ENCODE measurements at regions not wholly inside any gene's neighbourhood (a gene's known extent, or its start where the extent isn't known, plus 50 kb on each side); places are given as distances from the start of the nearest gene placed in this dataset.
"Not testable (repeated sequence)": the region's sequence is repeated elsewhere in the genome, so short reads cannot be mapped to it uniquely, and the experiment has no call there.

DNA sequence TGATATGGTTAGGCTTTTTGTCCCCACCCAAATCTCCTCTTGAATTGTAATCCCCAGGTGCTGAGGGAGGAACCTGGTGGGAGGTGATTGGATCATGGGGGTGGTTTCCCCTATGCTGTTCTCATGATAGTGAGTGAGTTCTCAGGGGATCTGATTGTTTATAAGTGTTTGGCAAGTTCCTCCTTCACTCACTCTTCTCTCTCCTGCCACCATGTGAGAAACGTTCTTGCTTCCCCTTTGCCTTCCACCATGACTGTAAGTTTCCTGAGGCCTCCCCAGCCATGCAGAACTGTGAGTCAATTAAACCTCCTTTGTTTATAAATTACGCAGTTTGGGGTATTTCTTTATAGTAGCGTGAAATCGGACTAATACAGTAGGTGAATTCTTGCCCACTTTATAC, 182.5 kb downstream of the RNF144A start:
- no CpG with 5 or more reads among the region's 4 CpGs for WGBS, 2 donors (ENCODE audit: extremely low coverage in 2 of 2, insufficient read length in 2 of 2, insufficient replicate concordance in 1 of 2)

DNA sequence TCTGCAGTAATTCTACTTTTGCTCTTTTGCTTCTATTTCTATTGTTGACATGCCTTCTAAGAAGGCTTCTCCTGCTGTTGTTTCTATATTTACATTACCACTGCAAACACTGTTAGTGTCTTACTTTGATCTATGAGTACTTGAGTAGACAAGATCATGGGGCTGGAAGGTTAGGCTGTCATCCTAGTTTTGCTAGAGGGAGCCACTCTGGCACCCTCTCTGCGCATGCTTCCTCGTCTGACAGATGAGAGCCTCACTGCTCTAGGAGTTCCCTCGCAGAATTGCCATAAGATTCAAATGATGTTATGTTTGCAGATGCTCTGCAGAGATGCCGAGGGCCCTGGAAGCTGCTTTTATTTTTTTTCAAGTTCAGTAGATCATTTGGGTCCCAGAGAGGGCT, 185.6 kb downstream of the RNF144A start:
- peaks cover 0 to 2% of the 10 kb centered on the region in 2 donors for H3K9me3 ChIP-seq (replicated peaks in 1 of 2; ENCODE audit: control insufficient read depth in 2 of 2, insufficient read depth in 1 of 2, low read depth in 1 of 2, low read length in 2 of 2)
- whole genome bisulfite sequencing, 2 donors (ENCODE audit: extremely low coverage in 2 of 2, insufficient read length in 2 of 2, insufficient replicate concordance in 1 of 2), result no CpG with 5 or more reads among the region's 4 CpGs
- H2BK15ac ChIP-seq (ENCODE audit: low read length), result no peak overlapping the region
- no peak overlapping the region for H2AFZ ChIP-seq (ENCODE audit: low read length)
- H3K23ac ChIP-seq (ENCODE audit: low read depth, low read length, poor library complexity), result no peak overlapping the region
- H2BK12ac ChIP-seq (ENCODE audit: low read length), result no peak overlapping the region
- peaks cover 0 to 5% of the 10 kb centered on the region in 2 donors for H3K4me1 ChIP-seq (ENCODE audit: control insufficient read depth in 2 of 2, insufficient read depth in 1 of 2, low read depth in 1 of 2, low read length in 2 of 2)
- no peaks in the 10 kb centered on the region for H3K36me3 ChIP-seq (replicated peaks in 1 of 2; ENCODE audit: control insufficient read depth in 2 of 2, insufficient read depth in 2 of 2, low read length in 2 of 2)
- no peak overlapping the region for H2AK5ac ChIP-seq (ENCODE audit: low read depth, low read length)
- H2BK5ac ChIP-seq (ENCODE audit: low read length), result no peak overlapping the region
- no peak overlapping the region for H3K4me3 ChIP-seq (ENCODE audit: low read length in 2 of 2)
- no peak for DNase-seq (ENCODE audit: low spot score)
- H4K91ac ChIP-seq (ENCODE audit: low read depth, low read length, poor library complexity), result no peak overlapping the region
- H4K8ac ChIP-seq (ENCODE audit: low read depth, low read length), result no peak overlapping the region
- H3K79me1 ChIP-seq (ENCODE audit: low read depth, low read length), result no peaks in the 10 kb centered on the region
- H2BK120ac ChIP-seq (ENCODE audit: low read depth, low read length), result no peak overlapping the region
- no peak overlapping the region for H3K18ac ChIP-seq (ENCODE audit: low read length)
- no peak overlapping the region for H3K4ac ChIP-seq (ENCODE audit: low read length)
- no peak overlapping the region for H3K27ac ChIP-seq (replicated peaks; ENCODE audit: low read length)
- no peak overlapping the region for H3K9ac ChIP-seq (ENCODE audit: low read depth, low read length, poor library complexity)
- H3K4me2 ChIP-seq (ENCODE audit: insufficient read depth, low read length, poor library complexity, severe bottlenecking), result no peak overlapping the region
- no peaks in the 10 kb centered on the region for H3K27me3 ChIP-seq (ENCODE audit: control insufficient read depth in 3 of 3, insufficient read depth in 3 of 3, low read depth in 1 of 3, low read length in 3 of 3)
- H3K14ac ChIP-seq (ENCODE audit: low read length), result no peak overlapping the region

More for the DNA sequence above, 182.5 kb downstream of the RNF144A start:
- H2BK12ac ChIP-seq (ENCODE audit: low read length); H3K9me3 ChIP-seq (replicated peaks in 1 of 2; ENCODE audit: control insufficient read depth in 2 of 2, insufficient read depth in 1 of 2, low read depth in 1 of 2, low read length in 2 of 2); H3K27ac ChIP-seq (replicated peaks; ENCODE audit: low read length); H3K4me2 ChIP-seq (ENCODE audit: insufficient read depth, low read length, poor library complexity, severe bottlenecking); H2BK5ac ChIP-seq (ENCODE audit: low read length); H2BK15ac ChIP-seq (ENCODE audit: low read length); H3K18ac ChIP-seq (ENCODE audit: low read length); H3K4me1 ChIP-seq (ENCODE audit: control insufficient read depth in 2 of 2, insufficient read depth in 1 of 2, low read depth in 1 of 2, low read length in 2 of 2); H3K9ac ChIP-seq (ENCODE audit: low read depth, low read length, poor library complexity); H3K23ac ChIP-seq (ENCODE audit: low read depth, low read length, poor library complexity); H2BK120ac ChIP-seq (ENCODE audit: low read depth, low read length); H3K36me3 ChIP-seq (replicated peaks in 1 of 2; ENCODE audit: control insufficient read depth in 2 of 2, insufficient read depth in 2 of 2, low read length in 2 of 2); H2AK5ac ChIP-seq (ENCODE audit: low read depth, low read length); H3K4ac ChIP-seq (ENCODE audit: low read length); H2AFZ ChIP-seq (ENCODE audit: low read length); H3K27me3 ChIP-seq (ENCODE audit: control insufficient read depth in 3 of 3, insufficient read depth in 3 of 3, low read depth in 1 of 3, low read length in 3 of 3); H3K79me1 ChIP-seq (ENCODE audit: low read depth, low read length); DNase-seq (ENCODE audit: low spot score); H3K14ac ChIP-seq (ENCODE audit: low read length); H3K4me3 ChIP-seq (ENCODE audit: low read length in 2 of 2); H4K8ac ChIP-seq (ENCODE audit: low read depth, low read length); H4K91ac ChIP-seq (ENCODE audit: low read depth, low read length, poor library complexity): not testable (repeated sequence)

- no CpG with 5 or more reads among the region's 13 CpGs for WGBS, 2 donors (ENCODE audit: extremely low coverage in 2 of 2, insufficient read length in 2 of 2, insufficient replicate concordance in 1 of 2)
- H2BK5ac ChIP-seq (ENCODE audit: low read length), result no peak overlapping the region
Measured at GRCh38 chr2:7108792-7109532, 191.8 kb downstream of the RNF144A start.

DNA sequence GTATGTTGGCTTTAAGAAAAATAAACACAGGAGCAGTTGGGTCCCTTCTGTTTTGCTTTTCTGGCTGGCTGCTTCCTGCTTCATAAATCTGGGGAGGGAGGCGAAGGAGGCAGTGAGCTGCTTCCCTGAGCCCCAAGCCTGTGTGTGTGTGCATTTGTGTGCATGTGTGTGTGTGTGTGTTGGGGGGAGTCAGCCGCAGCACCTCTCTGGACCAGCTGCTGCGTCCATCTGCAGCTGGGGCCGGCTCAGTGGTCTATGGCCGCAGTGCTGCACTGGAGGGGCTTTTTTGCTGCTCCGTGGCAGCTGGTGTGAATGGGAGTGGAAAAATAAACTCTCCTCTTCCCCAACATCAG, 192.3 kb downstream of the RNF144A start:
- no peak overlapping the region for H4K91ac ChIP-seq (ENCODE audit: low read depth, low read length, poor library complexity)
- H2BK12ac ChIP-seq (ENCODE audit: low read length), result no peak overlapping the region
- H3K9me3 ChIP-seq (replicated peaks in 1 of 2; ENCODE audit: control insufficient read depth in 2 of 2, insufficient read depth in 1 of 2, low read depth in 1 of 2, low read length in 2 of 2), result peaks cover 4% of the 10 kb centered on the region in 2 donors
- no peak for DNase-seq (ENCODE audit: low spot score)
- H2BK120ac ChIP-seq (ENCODE audit: low read depth, low read length), result no peak overlapping the region
- no peak overlapping the region for H2BK5ac ChIP-seq (ENCODE audit: low read length)
- H3K79me1 ChIP-seq (ENCODE audit: low read depth, low read length), result no peaks in the 10 kb centered on the region
- H4K8ac ChIP-seq (ENCODE audit: low read depth, low read length), result no peak overlapping the region
- no peak overlapping the region for H2AK5ac ChIP-seq (ENCODE audit: low read depth, low read length)
- WGBS, 2 donors (ENCODE audit: extremely low coverage in 2 of 2, insufficient read length in 2 of 2, insufficient replicate concordance in 1 of 2), result no CpG with 5 or more reads among the region's 6 CpGs
- no peak overlapping the region for H3K23ac ChIP-seq (ENCODE audit: low read depth, low read length, poor library complexity)
- H3K4me1 ChIP-seq (ENCODE audit: control insufficient read depth in 2 of 2, insufficient read depth in 1 of 2, low read depth in 1 of 2, low read length in 2 of 2), result peaks cover 3 to 4% of the 10 kb centered on the region in 2 donors
- H3K9ac ChIP-seq (ENCODE audit: low read depth, low read length, poor library complexity), result no peak overlapping the region
- no peak overlapping the region for H3K4me2 ChIP-seq (ENCODE audit: insufficient read depth, low read length, poor library complexity, severe bottlenecking)
- peak overlapping the region; percentile 1 for H3K18ac ChIP-seq (ENCODE audit: low read length)
- no peak overlapping the region for H3K4me3 ChIP-seq (ENCODE audit: low read length in 2 of 2)
- H2AFZ ChIP-seq (ENCODE audit: low read length), result no peak overlapping the region
- H2BK15ac ChIP-seq (ENCODE audit: low read length), result no peak overlapping the region
- no peak overlapping the region for H3K14ac ChIP-seq (ENCODE audit: low read length)
- H3K27ac ChIP-seq (replicated peaks; ENCODE audit: low read length), result no peak overlapping the region
- no peaks in the 10 kb centered on the region for H3K36me3 ChIP-seq (replicated peaks in 1 of 2; ENCODE audit: control insufficient read depth in 2 of 2, insufficient read depth in 2 of 2, low read length in 2 of 2)
- H3K27me3 ChIP-seq (ENCODE audit: control insufficient read depth in 3 of 3, insufficient read depth in 3 of 3, low read depth in 1 of 3, low read length in 3 of 3), result no peaks in the 10 kb centered on the region
- H3K4ac ChIP-seq (ENCODE audit: low read length), result no peak overlapping the region

More at GRCh38 chr2:7108792-7109532, 191.8 kb downstream of the RNF144A start:
- peaks cover 3 to 4% of the 10 kb centered on the region in 2 donors for H3K9me3 ChIP-seq (replicated peaks in 1 of 2; ENCODE audit: control insufficient read depth in 2 of 2, insufficient read depth in 1 of 2, low read depth in 1 of 2, low read length in 2 of 2)
- no peaks in the 10 kb centered on the region for H3K36me3 ChIP-seq (replicated peaks in 1 of 2; ENCODE audit: control insufficient read depth in 2 of 2, insufficient read depth in 2 of 2, low read length in 2 of 2)
- no peak overlapping the region for H2AFZ ChIP-seq (ENCODE audit: low read length)
- H3K4me3 ChIP-seq (ENCODE audit: low read length in 2 of 2), result no peak overlapping the region
- H3K27ac ChIP-seq (replicated peaks; ENCODE audit: low read length), result no peak overlapping the region
- H4K91ac ChIP-seq (ENCODE audit: low read depth, low read length, poor library complexity), result no peak overlapping the region
- H3K4ac ChIP-seq (ENCODE audit: low read length), result no peak overlapping the region
- no peak for DNase-seq (ENCODE audit: low spot score)
- no peak overlapping the region for H2BK15ac ChIP-seq (ENCODE audit: low read length)
- H3K27me3 ChIP-seq (ENCODE audit: control insufficient read depth in 3 of 3, insufficient read depth in 3 of 3, low read depth in 1 of 3, low read length in 3 of 3), result no peaks in the 10 kb centered on the region
- no peak overlapping the region for H3K23ac ChIP-seq (ENCODE audit: low read depth, low read length, poor library complexity)
- H4K8ac ChIP-seq (ENCODE audit: low read depth, low read length), result no peak overlapping the region
- H2AK5ac ChIP-seq (ENCODE audit: low read depth, low read length), result no peak overlapping the region
- H2BK120ac ChIP-seq (ENCODE audit: low read depth, low read length), result no peak overlapping the region
- H3K9ac ChIP-seq (ENCODE audit: low read depth, low read length, poor library complexity), result no peak overlapping the region
- no peaks in the 10 kb centered on the region for H3K79me1 ChIP-seq (ENCODE audit: low read depth, low read length)
- peaks cover 4 to 6% of the 10 kb centered on the region in 2 donors for H3K4me1 ChIP-seq (ENCODE audit: control insufficient read depth in 2 of 2, insufficient read depth in 1 of 2, low read depth in 1 of 2, low read length in 2 of 2)
- H3K14ac ChIP-seq (ENCODE audit: low read length), result no peak overlapping the region
- H2BK12ac ChIP-seq (ENCODE audit: low read length), result no peak overlapping the region
- no peak overlapping the region for H3K4me2 ChIP-seq (ENCODE audit: insufficient read depth, low read length, poor library complexity, severe bottlenecking)
- no peak overlapping the region for H3K18ac ChIP-seq (ENCODE audit: low read length)

Measured in neuronal stem cell (in vitro differentiated cells).